ENCODE measurements at regions not wholly inside any gene's neighbourhood (a gene's known extent, or its start where the extent isn't known, plus 50 kb on each side); places are given as distances from the start of the nearest gene placed in this dataset.

GRCh38 chr9:80004714-80005113, 432.9 kb downstream of the TLE4 start:
- TF ChIP-seq CTCF (IDR thresholded peaks at IDR 0.05) (no peak), EZH2 (IDR thresholded peaks at IDR 0.05) (no peak)

All from neural progenitor cell (in vitro differentiated cells).